ENCODE measurements at regions not wholly inside any gene's neighbourhood (a gene's known extent, or its start where the extent isn't known, plus 50 kb on each side); places are given as distances from the start of the nearest gene placed in this dataset.
A peak's percentile ranks its signal among the peaks of the same experiment; 100 is the strongest.

- no peak for TF ChIP-seq CTCF (IDR thresholded peaks at IDR 0.05)
- no peak overlapping the region for H3K4me3 ChIP-seq
- no peaks in the 10 kb centered on the region for H3K9me3 ChIP-seq
- H3K36me3 ChIP-seq (ENCODE audit: low read depth) = no peaks in the 10 kb centered on the region
- peak in 1 of 3 donors; percentile 5 for DNase-seq
- ATAC-seq = no peak
- H3K4me1 ChIP-seq (ENCODE audit: low read depth) = no peaks in the 10 kb centered on the region
- intact Hi-C loops (cut with DNase I, micrococcal nuclease) = no loop called here
Observed at GRCh38 chr2:179348906-179349305, 84.3 kb upstream of the SESTD1 start.

GRCh38 chr2:179344970-179345369, 80.3 kb upstream of the SESTD1 start:
- Histone ChIP-seq H3K4me1 (ENCODE audit: low read depth) (no peaks in the 10 kb centered on the region), H3K9me3 (no peaks in the 10 kb centered on the region), H3K36me3 (ENCODE audit: low read depth) (no peaks in the 10 kb centered on the region), H3K4me3 (no peak overlapping the region)
- TF ChIP-seq CTCF (IDR thresholded peaks at IDR 0.05) = no peak
- DNase-seq (no peak), ATAC-seq (no peak)
- intact Hi-C loops (cut with DNase I, micrococcal nuclease) = no loop called here

- intact Hi-C loops (cut with DNase I, micrococcal nuclease) = no loop called here
- Histone ChIP-seq H3K4me1 (ENCODE audit: low read depth) (no peaks in the 10 kb centered on the region), H3K4me3 (no peak overlapping the region), H3K36me3 (ENCODE audit: low read depth) (no peaks in the 10 kb centered on the region), H3K9me3 (no peaks in the 10 kb centered on the region)
- no peak for ATAC-seq
- no peak for TF ChIP-seq CTCF (IDR thresholded peaks at IDR 0.05)
- DNase-seq = no peak
Observed at GRCh38 chr2:179344280-179344964, 79.8 kb upstream of the SESTD1 start.

GRCh38 chr2:179343945-179344279, 79.3 kb upstream of the SESTD1 start:
- Histone ChIP-seq H3K4me3 (no peak overlapping the region), H3K9me3 (no peaks in the 10 kb centered on the region), H3K4me1 (ENCODE audit: low read depth) (no peaks in the 10 kb centered on the region), H3K36me3 (ENCODE audit: low read depth) (no peaks in the 10 kb centered on the region)
- DNase-seq = no peak
- ATAC-seq = no peak
- intact Hi-C loops (cut with DNase I, micrococcal nuclease) = no loop called here
- no peak for TF ChIP-seq CTCF (IDR thresholded peaks at IDR 0.05)

- no peak for TF ChIP-seq CTCF (IDR thresholded peaks at IDR 0.05)
- Histone ChIP-seq H3K4me3 (no peak overlapping the region), H3K4me1 (ENCODE audit: low read depth) (no peaks in the 10 kb centered on the region), H3K36me3 (ENCODE audit: low read depth) (no peaks in the 10 kb centered on the region), H3K9me3 (no peaks in the 10 kb centered on the region)
- DNase-seq (no peak), ATAC-seq (no peak)
- intact Hi-C loops (cut with DNase I, micrococcal nuclease) = no loop called here
Observed at GRCh38 chr2:179341152-179341866, 76.7 kb upstream of the SESTD1 start.

All from mucosa of descending colon (tissue), 3 donors.